Mesothelial cell of epicardium (in vitro differentiated cells): ENCODE measurements at regions not wholly inside any gene's neighbourhood (a gene's known extent, or its start where the extent isn't known, plus 50 kb on each side); places are given as distances from the start of the nearest gene placed in this dataset.

ENCODE experiments used
- DNase-seq, 2 experiments: peaks; one replicate each; pipeline ENCODE4 v3.0.0; 2021; ENCODE audit warnings: low spot score in 2 of 2; ENCODE audit not compliant: unreplicated experiment in 2 of 2
- H3K27ac Mint-ChIP-seq: 2 replicates; pipeline ENCODE4 v1.8.0; 2021; ENCODE audit warnings: mixed read lengths
- H3K27me3 Mint-ChIP-seq: 2 replicates; pipeline ENCODE4 v1.8.0; 2021; ENCODE audit warnings: low read depth, mixed read lengths
- H3K36me3 Mint-ChIP-seq: 2 replicates; pipeline ENCODE4 v1.8.0; 2021; ENCODE audit warnings: mixed read lengths
- H3K4me1 Mint-ChIP-seq: 2 replicates; pipeline ENCODE4 v1.8.0; 2021; ENCODE audit warnings: mixed read lengths
- H3K4me3 Mint-ChIP-seq: 2 replicates; pipeline ENCODE4 v1.8.0; 2021; ENCODE audit warnings: mild to moderate bottlenecking, moderate library complexity, mixed read lengths
- H3K9me3 Mint-ChIP-seq: 2 replicates; pipeline ENCODE4 v1.8.0; 2021; ENCODE audit warnings: mixed read lengths
- CTCF ChIP-seq: fragments of 200-600 bp; sonication (generic); IDR thresholded peaks from one replicate; pipeline ENCODE4 v1.5.0; 2021; ENCODE audit warnings: antibody characterized with exemption; ENCODE audit not compliant: unreplicated experiment

- Mint-ChIP-seq H3K9me3 (no peaks in the 10 kb centered on the region), H3K4me3 (no peak overlapping the region), H3K36me3 (no peaks in the 10 kb centered on the region), H3K27me3 (no peaks in the 10 kb centered on the region), H3K27ac (no peak overlapping the region), H3K4me1 (peaks cover 6% of the 10 kb centered on the region)
- TF ChIP-seq CTCF, result no peak
- DNase-seq, result no peak
Observed at GRCh38 chr1:56425494-56426037, 153.8 kb downstream of the PLPP3 start.

- no peak for DNase-seq
- no peak overlapping the region for H3K27ac Mint-ChIP-seq
- no peak overlapping the region for H3K4me3 Mint-ChIP-seq
- no peak for TF ChIP-seq CTCF
- no peaks in the 10 kb centered on the region for H3K9me3 Mint-ChIP-seq
- peaks cover under 1% of the 10 kb centered on the region for H3K4me1 Mint-ChIP-seq
- H3K36me3 Mint-ChIP-seq, result no peaks in the 10 kb centered on the region
- H3K27me3 Mint-ChIP-seq, result no peaks in the 10 kb centered on the region
Observed at GRCh38 chr1:56424744-56425493, 154.4 kb downstream of the PLPP3 start.

GRCh38 chr1:56423716-56424115 lies 155.6 kb downstream of the PLPP3 start:
- Mint-ChIP-seq H3K27ac (no peak overlapping the region), H3K4me1 (no peaks in the 10 kb centered on the region), H3K27me3 (no peaks in the 10 kb centered on the region), H3K9me3 (no peaks in the 10 kb centered on the region), H3K4me3 (no peak overlapping the region), H3K36me3 (no peaks in the 10 kb centered on the region)
- DNase-seq, result no peak
- TF ChIP-seq CTCF, result no peak

GRCh38 chr1:56418151-56418631 lies 161.2 kb downstream of the PLPP3 start:
- H3K27me3 Mint-ChIP-seq, result no peaks in the 10 kb centered on the region
- H3K27ac Mint-ChIP-seq, result no peak overlapping the region
- H3K9me3 Mint-ChIP-seq, result no peaks in the 10 kb centered on the region
- H3K4me1 Mint-ChIP-seq, result peaks cover 23% of the 10 kb centered on the region
- no peak for TF ChIP-seq CTCF
- no peaks in the 10 kb centered on the region for H3K36me3 Mint-ChIP-seq
- no peak for DNase-seq
- no peak overlapping the region for H3K4me3 Mint-ChIP-seq

- peaks cover 23% of the 10 kb centered on the region for H3K4me1 Mint-ChIP-seq
- H3K9me3 Mint-ChIP-seq, result no peaks in the 10 kb centered on the region
- H3K27ac Mint-ChIP-seq, result no peak overlapping the region
- H3K4me3 Mint-ChIP-seq, result no peak overlapping the region
- no peaks in the 10 kb centered on the region for H3K27me3 Mint-ChIP-seq
- TF ChIP-seq CTCF, result no peak
- H3K36me3 Mint-ChIP-seq, result no peaks in the 10 kb centered on the region
- DNase-seq, result no peak
Observed at GRCh38 chr1:56417646-56418045, 161.7 kb downstream of the PLPP3 start.
